ENCODE measurements at regions not wholly inside any gene's neighbourhood (a gene's known extent, or its start where the extent isn't known, plus 50 kb on each side); places are given as distances from the start of the nearest gene placed in this dataset.

- intact Hi-C loops (cut with micrococcal nuclease): no loop called here
- no peaks in the 10 kb centered on the region for H3K27me3 Mint-ChIP-seq (ENCODE audit: low read depth)
- no peak overlapping the region for H3K27ac Mint-ChIP-seq
- no peak overlapping the region for H3K4me3 Mint-ChIP-seq
- H3K4me1 Mint-ChIP-seq (ENCODE audit: low read depth): peaks cover 10% of the 10 kb centered on the region
- H3K36me3 Mint-ChIP-seq (ENCODE audit: low read depth): no peaks in the 10 kb centered on the region
- CTCF ChIA-PET: no interaction called here
- H3K9me3 Mint-ChIP-seq: no peaks in the 10 kb centered on the region
- no peak for DNase-seq
Observed at GRCh38 chr14:99007795-99008194, 264.2 kb downstream of the BCL11B start.

- peak overlapping the region; percentile 36 for H3K27ac Mint-ChIP-seq
Observed at GRCh38 chr14:99009871-99010270, 262.1 kb downstream of the BCL11B start.

GRCh38 chr14:99011385-99011784 lies 260.6 kb downstream of the BCL11B start:
- intact Hi-C loops (cut with micrococcal nuclease): no loop called here
- H3K27ac Mint-ChIP-seq: no peak overlapping the region
- H3K9me3 Mint-ChIP-seq: no peaks in the 10 kb centered on the region
- H3K4me1 Mint-ChIP-seq (ENCODE audit: low read depth): peaks cover 10% of the 10 kb centered on the region
- CTCF ChIA-PET: no interaction called here
- no peak for DNase-seq
- no peaks in the 10 kb centered on the region for H3K36me3 Mint-ChIP-seq (ENCODE audit: low read depth)
- H3K4me3 Mint-ChIP-seq: no peak overlapping the region
- H3K27me3 Mint-ChIP-seq (ENCODE audit: low read depth): no peaks in the 10 kb centered on the region

More at GRCh38 chr14:99009871-99010270, 262.1 kb downstream of the BCL11B start:
- intact Hi-C loops (cut with micrococcal nuclease): no loop called here
- Mint-ChIP-seq H3K27me3 (ENCODE audit: low read depth) (no peaks in the 10 kb centered on the region), H3K4me1 (ENCODE audit: low read depth) (peaks cover 10% of the 10 kb centered on the region), H3K9me3 (no peaks in the 10 kb centered on the region), H3K4me3 (peak overlapping the region; percentile 44), H3K36me3 (ENCODE audit: low read depth) (no peaks in the 10 kb centered on the region)
- CTCF ChIA-PET: interaction anchor here (1.1 kb wide), 1 partner anchor 40 kb away, joined by 3 read pairs; no protein-coding TSS in a partner anchor
- DNase-seq: peak; percentile 34

GRCh38 chr14:99012703-99013102 lies 259.3 kb downstream of the BCL11B start:
- intact Hi-C loops (cut with micrococcal nuclease): no loop called here
- Mint-ChIP-seq H3K27me3 (ENCODE audit: low read depth) (no peaks in the 10 kb centered on the region), H3K4me1 (ENCODE audit: low read depth) (peaks cover 10% of the 10 kb centered on the region), H3K27ac (no peak overlapping the region), H3K4me3 (no peak overlapping the region), H3K36me3 (ENCODE audit: low read depth) (no peaks in the 10 kb centered on the region), H3K9me3 (no peaks in the 10 kb centered on the region)
- CTCF ChIA-PET: no interaction called here
- no peak for DNase-seq

GRCh38 chr14:99015833-99016232 lies 256.2 kb downstream of the BCL11B start:
- H3K27me3 Mint-ChIP-seq (ENCODE audit: low read depth): no peaks in the 10 kb centered on the region
- peaks cover 2% of the 10 kb centered on the region for H3K9me3 Mint-ChIP-seq
- no peak overlapping the region for H3K4me3 Mint-ChIP-seq
- no peak for DNase-seq
- no peaks in the 10 kb centered on the region for H3K36me3 Mint-ChIP-seq (ENCODE audit: low read depth)
- CTCF ChIA-PET: no interaction called here
- intact Hi-C loops (cut with micrococcal nuclease): no loop called here
- no peak overlapping the region for H3K27ac Mint-ChIP-seq
- H3K4me1 Mint-ChIP-seq (ENCODE audit: low read depth): peaks cover 11% of the 10 kb centered on the region

GRCh38 chr14:99023371-99023770 lies 248.6 kb downstream of the BCL11B start:
- intact Hi-C loops (cut with micrococcal nuclease): no loop called here
- Mint-ChIP-seq H3K27ac (no peak overlapping the region), H3K4me3 (no peak overlapping the region), H3K9me3 (peaks cover 8% of the 10 kb centered on the region), H3K4me1 (ENCODE audit: low read depth) (peaks cover 35% of the 10 kb centered on the region), H3K36me3 (ENCODE audit: low read depth) (peaks cover 2% of the 10 kb centered on the region), H3K27me3 (ENCODE audit: low read depth) (no peaks in the 10 kb centered on the region)
- CTCF ChIA-PET: no interaction called here
- no peak for DNase-seq

GRCh38 chr14:99024926-99025325 lies 247.1 kb downstream of the BCL11B start:
- H3K27me3 Mint-ChIP-seq (ENCODE audit: low read depth): no peaks in the 10 kb centered on the region
- intact Hi-C loops (cut with micrococcal nuclease): no loop called here
- no peak overlapping the region for H3K27ac Mint-ChIP-seq
- peaks cover 2% of the 10 kb centered on the region for H3K36me3 Mint-ChIP-seq (ENCODE audit: low read depth)
- H3K4me1 Mint-ChIP-seq (ENCODE audit: low read depth): peaks cover 33% of the 10 kb centered on the region
- DNase-seq: no peak
- H3K9me3 Mint-ChIP-seq: peaks cover 8% of the 10 kb centered on the region
- H3K4me3 Mint-ChIP-seq: no peak overlapping the region
- CTCF ChIA-PET: no interaction called here

GRCh38 chr14:99025418-99025817 lies 246.6 kb downstream of the BCL11B start:
- no peak overlapping the region for H3K27ac Mint-ChIP-seq
- H3K36me3 Mint-ChIP-seq (ENCODE audit: low read depth): peaks cover 2% of the 10 kb centered on the region
- H3K27me3 Mint-ChIP-seq (ENCODE audit: low read depth): no peaks in the 10 kb centered on the region
- no peak overlapping the region for H3K4me3 Mint-ChIP-seq
- H3K4me1 Mint-ChIP-seq (ENCODE audit: low read depth): peaks cover 28% of the 10 kb centered on the region
- no peak for DNase-seq
- H3K9me3 Mint-ChIP-seq: peaks cover 6% of the 10 kb centered on the region
- CTCF ChIA-PET: no interaction called here
- intact Hi-C loops (cut with micrococcal nuclease): no loop called here

GRCh38 chr14:99026471-99026870 lies 245.5 kb downstream of the BCL11B start:
- Mint-ChIP-seq H3K36me3 (ENCODE audit: low read depth) (peaks cover 2% of the 10 kb centered on the region), H3K4me1 (ENCODE audit: low read depth) (peaks cover 18% of the 10 kb centered on the region), H3K27me3 (ENCODE audit: low read depth) (no peaks in the 10 kb centered on the region), H3K9me3 (peaks cover 6% of the 10 kb centered on the region), H3K4me3 (no peak overlapping the region), H3K27ac (no peak overlapping the region)
- CTCF ChIA-PET: interaction anchor here (0.6 kb wide), 1 partner anchor 831 kb away, joined by 7 read pairs; no protein-coding TSS in a partner anchor
- intact Hi-C loops (cut with micrococcal nuclease): no loop called here
- DNase-seq: peak; percentile 34

- H3K4me1 Mint-ChIP-seq (ENCODE audit: low read depth): peaks cover 3% of the 10 kb centered on the region
- H3K36me3 Mint-ChIP-seq (ENCODE audit: low read depth): no peaks in the 10 kb centered on the region
- no peaks in the 10 kb centered on the region for H3K9me3 Mint-ChIP-seq
- H3K27ac Mint-ChIP-seq: no peak overlapping the region
- DNase-seq: no peak
- CTCF ChIA-PET: no interaction called here
- no peaks in the 10 kb centered on the region for H3K27me3 Mint-ChIP-seq (ENCODE audit: low read depth)
- intact Hi-C loops (cut with micrococcal nuclease): no loop called here
- no peak overlapping the region for H3K4me3 Mint-ChIP-seq
Observed at GRCh38 chr14:99028041-99028440, 244.0 kb downstream of the BCL11B start.

GRCh38 chr14:99028521-99028920 lies 243.5 kb downstream of the BCL11B start:
- no peaks in the 10 kb centered on the region for H3K9me3 Mint-ChIP-seq
- no peak overlapping the region for H3K4me3 Mint-ChIP-seq
- no peak overlapping the region for H3K27ac Mint-ChIP-seq
- intact Hi-C loops (cut with micrococcal nuclease): no loop called here
- DNase-seq: no peak
- no peaks in the 10 kb centered on the region for H3K36me3 Mint-ChIP-seq (ENCODE audit: low read depth)
- CTCF ChIA-PET: no interaction called here
- H3K4me1 Mint-ChIP-seq (ENCODE audit: low read depth): peaks cover 3% of the 10 kb centered on the region
- H3K27me3 Mint-ChIP-seq (ENCODE audit: low read depth): no peaks in the 10 kb centered on the region

- no peak overlapping the region for H3K27ac Mint-ChIP-seq
Observed at GRCh38 chr14:99029145-99029915, 242.7 kb downstream of the BCL11B start.

GRCh38 chr14:99029916-99030305 lies 242.1 kb downstream of the BCL11B start:
- H3K9me3 Mint-ChIP-seq: no peaks in the 10 kb centered on the region
- no peaks in the 10 kb centered on the region for H3K36me3 Mint-ChIP-seq (ENCODE audit: low read depth)
- CTCF ChIA-PET: no interaction called here
- H3K4me3 Mint-ChIP-seq: no peak overlapping the region
- no peak for DNase-seq
- peaks cover 3% of the 10 kb centered on the region for H3K4me1 Mint-ChIP-seq (ENCODE audit: low read depth)
- no peaks in the 10 kb centered on the region for H3K27me3 Mint-ChIP-seq (ENCODE audit: low read depth)
- intact Hi-C loops (cut with micrococcal nuclease): no loop called here
- H3K27ac Mint-ChIP-seq: no peak overlapping the region

More at GRCh38 chr14:99029145-99029915, 242.7 kb downstream of the BCL11B start:
- H3K36me3 Mint-ChIP-seq (ENCODE audit: low read depth): no peaks in the 10 kb centered on the region
- H3K27me3 Mint-ChIP-seq (ENCODE audit: low read depth): no peaks in the 10 kb centered on the region
- DNase-seq: no peak
- no peaks in the 10 kb centered on the region for H3K9me3 Mint-ChIP-seq
- CTCF ChIA-PET: interaction anchor here (0.6 kb wide), 1 partner anchor 438 kb away, joined by 3 read pairs; no protein-coding TSS in a partner anchor
- intact Hi-C loops (cut with micrococcal nuclease): no loop called here
- H3K4me1 Mint-ChIP-seq (ENCODE audit: low read depth): peaks cover 3% of the 10 kb centered on the region
- H3K4me3 Mint-ChIP-seq: no peak overlapping the region

Data from activated naive CD4-positive, alpha-beta T cell treated with anti-CD3 and anti-CD28 coated beads for 36 hours (primary cell).